Esophagus muscularis mucosa (tissue), 3 donors: ENCODE measurements at regions not wholly inside any gene's neighbourhood (a gene's known extent, or its start where the extent isn't known, plus 50 kb on each side); places are given as distances from the start of the nearest gene placed in this dataset.

ENCODE experiments used
- CTCF ChIP-seq, 3 experiments: fragments of 200-600 bp in 2 of 3; fragments of 450-650 bp in 1 of 3; sonication (generic) in 2 of 3; IDR thresholded peaks; one replicate each; pipeline ENCODE4 v1.5.1; 2017 to 2019; ENCODE audit warnings: antibody characterized with exemption in 3 of 3, mild to moderate bottlenecking in 2 of 3, moderate library complexity in 1 of 3
- POLR2AphosphoS5 ChIP-seq, 2 donors: sonication (generic); formaldehyde crosslinking; IDR thresholded peaks; one replicate each; pipeline ENCODE4 v1.6.1; 2017; ENCODE audit warnings: antibody characterized with exemption in 2 of 2

- TF ChIP-seq POLR2AphosphoS5 (IDR thresholded peaks at IDR 0.05) (no peak), CTCF (IDR thresholded peaks at IDR 0.05) (no peak)
Observed at GRCh38 chr15:38895326-38896255, 331.0 kb upstream of the RASGRP1 start.
